Panc1 (cell line): ENCODE measurements at regions not wholly inside any gene's neighbourhood (a gene's known extent, or its start where the extent isn't known, plus 50 kb on each side); places are given as distances from the start of the nearest gene placed in this dataset.

ENCODE experiments used
- CTCF ChIP-seq: fragments of 450-650 bp; IDR thresholded peaks from 2 replicates; pipeline ENCODE4 v1.5.1; 2017; ENCODE audit warnings: mild to moderate bottlenecking
- POLR2AphosphoS5 ChIP-seq: IDR thresholded peaks from 2 replicates; pipeline ENCODE4 v1.6.1; 2012; ENCODE audit warnings: mild to moderate bottlenecking, low read depth, low read length, moderate library complexity
- REST ChIP-seq, 2 experiments: IDR thresholded peaks; 2 replicates each; pipeline ENCODE4 v1.6.1; 2011 to 2012; ENCODE audit warnings: low read depth in 2 of 2, control low read depth in 1 of 2, low read length in 1 of 2, mild to moderate bottlenecking in 1 of 2, moderate library complexity in 1 of 2; ENCODE audit not compliant: insufficient read depth in 1 of 2
- SIN3A ChIP-seq: IDR thresholded peaks from 2 replicates; pipeline ENCODE4 v1.6.1; 2012; ENCODE audit warnings: low read depth, mild to moderate bottlenecking, low read length, moderate library complexity, borderline replicate concordance; ENCODE audit not compliant: insufficient read depth
- TCF7L2 ChIP-seq: IDR thresholded peaks from 2 replicates; pipeline ENCODE4 v1.6.1; 2011; ENCODE audit warnings: mild to moderate bottlenecking, low read depth, low read length, inconsistent platforms

- TF ChIP-seq CTCF (no peak), POLR2AphosphoS5 (no peak), SIN3A (no peak), TCF7L2 (no peak), REST (IDR thresholded peaks at IDR 0.05; ENCODE audit: insufficient read depth in 1 of 2, low read depth in 2 of 2, low read length in 1 of 2) (no peak)
Measured at GRCh38 chr5:12952409-12952808, 992.1 kb downstream of the DNAH5 start.
